Upper lobe of left lung (tissue), 6 donors: ENCODE measurements at regions not wholly inside any gene's neighbourhood (a gene's known extent, or its start where the extent isn't known, plus 50 kb on each side); places are given as distances from the start of the nearest gene placed in this dataset.

Experiments
- ATAC-seq, 2 donors: fragments of 200-7000 bp; cut with Tn5 transposase; one replicate each; pipeline ENCODE4 v1.9.1; 2022; ENCODE audit warnings: mild to moderate bottlenecking in 2 of 2, moderate library complexity in 2 of 2; ENCODE audit not compliant: low FRiP score in 2 of 2
- DNase-seq, 2 donors: peaks; one replicate each; pipeline ENCODE4 v3.0.0-alpha.2; 2019 to 2020
- H3K27ac ChIP-seq, 4 donors: fragments of 200-600 bp; sonication (generic); one replicate each; pipeline ENCODE4 v1.5.1; 2016 to 2019
- H3K27me3 ChIP-seq, 4 donors: fragments of 200-600 bp; sonication (generic); one replicate each; pipeline ENCODE4 v1.5.1; 2017 to 2019
- H3K36me3 ChIP-seq, 4 donors: fragments of 200-600 bp; sonication (generic); one replicate each; pipeline ENCODE4 v1.5.1; 2016 to 2019
- H3K4me1 ChIP-seq, 4 donors: fragments of 200-600 bp; sonication (generic); one replicate each; pipeline ENCODE4 v1.5.1; 2018 to 2019
- H3K4me3 ChIP-seq, 4 donors: fragments of 200-600 bp; sonication (generic); one replicate each; pipeline ENCODE4 v1.5.1; 2017 to 2019; ENCODE audit warnings: mild to moderate bottlenecking in 2 of 4, moderate library complexity in 1 of 4
- H3K9me3 ChIP-seq, 4 donors: fragments of 200-600 bp; sonication (generic); one replicate each; pipeline ENCODE4 v1.5.1; 2018 to 2019
- CTCF ChIP-seq, 6 experiments: fragments of 450-650 bp in 4 of 6; fragments of 200-600 bp in 2 of 6; sonication (generic) in 2 of 6; IDR thresholded peaks; one replicate each; pipeline ENCODE4 v1.5.1; 2016 to 2019; ENCODE audit warnings: antibody characterized with exemption in 6 of 6
- EP300 ChIP-seq, 4 donors: sonication (generic); formaldehyde crosslinking; IDR thresholded peaks; one replicate each; pipeline ENCODE4 v1.5.1; 2017; ENCODE audit warnings: antibody characterized with exemption in 4 of 4, control low read depth in 2 of 4
- POLR2A ChIP-seq, 4 donors: fragments of 450-650 bp; IDR thresholded peaks; one replicate each; pipeline ENCODE4 v1.5.1; 2016 to 2017; ENCODE audit warnings: antibody characterized with exemption in 4 of 4, mild to moderate bottlenecking in 2 of 4
- POLR2AphosphoS5 ChIP-seq, 2 donors: sonication (generic); formaldehyde crosslinking; IDR thresholded peaks; one replicate each; pipeline ENCODE4 v1.5.1; 2017; ENCODE audit warnings: antibody characterized with exemption in 2 of 2
- WGBS, 2 donors: methylation state at CpG; one replicate each; pipeline ENCODE4 v1.1.5; 2017 to 2018; 5-methylcytosine and 5-hydroxymethylcytosine counted together
- donor health status: DM: no; HTN: no; CAD: no; lungs with moderate emphysema.
- donor health status: DM: no; HTN: yes; CAD: no; lungs with severe emphysema.

- H3K27ac ChIP-seq: no peak overlapping the region
- WGBS, 2 donors: 96 to 97% methylated on average over 2 of the region's 2 CpGs
- no peaks in the 10 kb centered on the region for H3K27me3 ChIP-seq
- peaks cover 0 to 11% (median 4%) of the 10 kb centered on the region in 4 donors for H3K4me1 ChIP-seq
- no peak overlapping the region for H3K4me3 ChIP-seq
- no peaks in the 10 kb centered on the region for H3K36me3 ChIP-seq
- no peaks in the 10 kb centered on the region for H3K9me3 ChIP-seq
- no peak for DNase-seq
- TF ChIP-seq CTCF (IDR thresholded peaks at IDR 0.05) (no peak), POLR2AphosphoS5 (IDR thresholded peaks at IDR 0.05) (no peak), POLR2A (IDR thresholded peaks at IDR 0.05) (no peak), EP300 (IDR thresholded peaks at IDR 0.05) (no peak)
- ATAC-seq: no peak
Measured at GRCh38 chr15:94611656-94612055, 380.3 kb downstream of the MCTP2 start.

GRCh38 chr15:94615688-94616087, 384.3 kb downstream of the MCTP2 start:
- Histone ChIP-seq H3K27me3 (no peaks in the 10 kb centered on the region), H3K27ac (no peak overlapping the region), H3K9me3 (no peaks in the 10 kb centered on the region), H3K4me3 (no peak overlapping the region), H3K4me1 (no peaks in the 10 kb centered on the region), H3K36me3 (no peaks in the 10 kb centered on the region)
- ATAC-seq: no peak
- 91 to 93% methylated on average over 3 of the region's 3 CpGs for WGBS, 2 donors
- TF ChIP-seq POLR2A (IDR thresholded peaks at IDR 0.05) (no peak), CTCF (IDR thresholded peaks at IDR 0.05) (no peak), EP300 (IDR thresholded peaks at IDR 0.05) (no peak), POLR2AphosphoS5 (IDR thresholded peaks at IDR 0.05) (no peak)
- no peak for DNase-seq

GRCh38 chr15:94620632-94621031, 389.3 kb downstream of the MCTP2 start:
- 88 to 94% methylated on average over 5 of the region's 5 CpGs for WGBS, 2 donors
- no peak overlapping the region for H3K4me3 ChIP-seq
- no peaks in the 10 kb centered on the region for H3K4me1 ChIP-seq
- ATAC-seq (no peak), DNase-seq (no peak)
- TF ChIP-seq CTCF (IDR thresholded peaks at IDR 0.05) (no peak), POLR2A (IDR thresholded peaks at IDR 0.05) (no peak), EP300 (IDR thresholded peaks at IDR 0.05) (no peak), POLR2AphosphoS5 (IDR thresholded peaks at IDR 0.05) (no peak)
- no peaks in the 10 kb centered on the region for H3K27me3 ChIP-seq
- H3K27ac ChIP-seq: no peak overlapping the region
- H3K36me3 ChIP-seq: no peaks in the 10 kb centered on the region
- no peaks in the 10 kb centered on the region for H3K9me3 ChIP-seq

- TF ChIP-seq POLR2A (IDR thresholded peaks at IDR 0.05): no peak
- TF ChIP-seq POLR2AphosphoS5 (IDR thresholded peaks at IDR 0.05): no peak
- no peak for TF ChIP-seq EP300 (IDR thresholded peaks at IDR 0.05)
- TF ChIP-seq CTCF (IDR thresholded peaks at IDR 0.05): no peak
- no peak for DNase-seq
- no peak overlapping the region for H3K4me3 ChIP-seq
- no peaks in the 10 kb centered on the region for H3K9me3 ChIP-seq
- ATAC-seq: no peak
- no peaks in the 10 kb centered on the region for H3K36me3 ChIP-seq
- H3K27ac ChIP-seq: no peak overlapping the region
- no peaks in the 10 kb centered on the region for H3K4me1 ChIP-seq
- no peaks in the 10 kb centered on the region for H3K27me3 ChIP-seq
Measured at GRCh38 chr15:94621736-94622135, 390.4 kb downstream of the MCTP2 start.

GRCh38 chr15:94626949-94627348, 395.6 kb downstream of the MCTP2 start:
- DNase-seq (no peak), ATAC-seq (no peak)
- H3K36me3 ChIP-seq: no peaks in the 10 kb centered on the region
- H3K9me3 ChIP-seq: no peaks in the 10 kb centered on the region
- H3K4me1 ChIP-seq: no peaks in the 10 kb centered on the region
- no peaks in the 10 kb centered on the region for H3K27me3 ChIP-seq
- H3K27ac ChIP-seq: no peak overlapping the region
- WGBS, 2 donors: 99 to 100% methylated on average over 3 of the region's 3 CpGs
- TF ChIP-seq POLR2A (IDR thresholded peaks at IDR 0.05) (no peak), POLR2AphosphoS5 (IDR thresholded peaks at IDR 0.05) (no peak), EP300 (IDR thresholded peaks at IDR 0.05) (no peak), CTCF (IDR thresholded peaks at IDR 0.05) (no peak)
- no peak overlapping the region for H3K4me3 ChIP-seq
